HAP-1 (cell line): ENCODE measurements at regions not wholly inside any gene's neighbourhood (a gene's known extent, or its start where the extent isn't known, plus 50 kb on each side); places are given as distances from the start of the nearest gene placed in this dataset.
A peak's percentile ranks its signal among the peaks of the same experiment; 100 is the strongest.
"Not testable (repeated sequence)": the region's sequence is repeated elsewhere in the genome, so short reads cannot be mapped to it uniquely, and the experiment has no call there.

Experiments
- DNase-seq, 2 experiments: peaks; one replicate each; pipeline ENCODE4 v3.0.0-alpha.2; 2016 to 2020; ENCODE audit warnings: low spot score in 2 of 2
- H3K27me3 ChIP-seq: fragments of 250-450 bp; sonication (Bioruptor Pico); 2 replicates; pipeline ENCODE4 v1.5.1; 2020; ENCODE audit warnings: low read depth, mild to moderate bottlenecking, moderate library complexity
- H3K36me3 ChIP-seq: fragments of 250-450 bp; sonication (Bioruptor Pico); replicated peaks from 2 replicates; pipeline ENCODE4 v1.5.1; 2020; ENCODE audit warnings: mild to moderate bottlenecking
- H3K4me1 ChIP-seq: fragments of 250-450 bp; sonication (Bioruptor Pico); 2 replicates; pipeline ENCODE4 v1.5.1; 2020; ENCODE audit warnings: mild to moderate bottlenecking
- H3K4me3 ChIP-seq: fragments of 250-450 bp; sonication (Bioruptor Pico); 2 replicates; pipeline ENCODE4 v1.5.1; 2020; ENCODE audit warnings: mild to moderate bottlenecking, moderate library complexity
- H3K9me3 ChIP-seq: fragments of 250-450 bp; sonication (Bioruptor Pico); 2 replicates; pipeline ENCODE4 v1.5.1; 2020; ENCODE audit warnings: mild to moderate bottlenecking, moderate library complexity
- in situ Hi-C: fragments of 300-500 bp; cut with MboI; formaldehyde crosslinking; loops from 3 replicates; pipeline ENCODE4 v1.14.3; 2020; ENCODE audit warnings: low sequenced_read_pairs, inconsistent platforms, mixed read lengths

- H3K4me3 ChIP-seq: no peak overlapping the region
- DNase-seq: no peak
- H3K4me1 ChIP-seq: no peaks in the 10 kb centered on the region
- H3K9me3 ChIP-seq: no peaks in the 10 kb centered on the region
- H3K36me3 ChIP-seq: no peaks in the 10 kb centered on the region
- no peaks in the 10 kb centered on the region for H3K27me3 ChIP-seq
- in situ Hi-C loops: no loop called here
Observed at GRCh38 chr9:11148189-11148588, 535.4 kb upstream of the PTPRD start.

- no peaks in the 10 kb centered on the region for H3K4me1 ChIP-seq
- DNase-seq: peak in 1 of 2 experiments; percentile 18
- in situ Hi-C loops: no loop called here
- no peaks in the 10 kb centered on the region for H3K36me3 ChIP-seq
- H3K27me3 ChIP-seq: no peaks in the 10 kb centered on the region
- no peak overlapping the region for H3K4me3 ChIP-seq
- H3K9me3 ChIP-seq: no peaks in the 10 kb centered on the region
Observed at GRCh38 chr9:11149065-11149464, 536.3 kb upstream of the PTPRD start.

- no peak for DNase-seq
- in situ Hi-C loops: no loop called here
- Histone ChIP-seq H3K4me3 (no peak overlapping the region), H3K4me1 (no peaks in the 10 kb centered on the region), H3K9me3 (no peaks in the 10 kb centered on the region), H3K27me3 (no peaks in the 10 kb centered on the region), H3K36me3 (no peaks in the 10 kb centered on the region)
Observed at GRCh38 chr9:11158063-11158462, 545.3 kb upstream of the PTPRD start.

GRCh38 chr9:11158676-11159075 lies 545.9 kb upstream of the PTPRD start:
- Histone ChIP-seq H3K27me3 (no peaks in the 10 kb centered on the region), H3K4me3 (no peak overlapping the region)
- in situ Hi-C loops: no loop called here

GRCh38 chr9:11159318-11159862 lies 546.6 kb upstream of the PTPRD start:
- no peak overlapping the region for H3K4me3 ChIP-seq
- in situ Hi-C loops: no loop called here
- no peak for DNase-seq
- no peaks in the 10 kb centered on the region for H3K4me1 ChIP-seq
- no peaks in the 10 kb centered on the region for H3K27me3 ChIP-seq
- no peaks in the 10 kb centered on the region for H3K9me3 ChIP-seq
- H3K36me3 ChIP-seq: no peaks in the 10 kb centered on the region

More at GRCh38 chr9:11158676-11159075, 545.9 kb upstream of the PTPRD start:
- no peaks in the 10 kb centered on the region for H3K36me3 ChIP-seq
- no peaks in the 10 kb centered on the region for H3K4me1 ChIP-seq
- no peaks in the 10 kb centered on the region for H3K9me3 ChIP-seq
- no peak for DNase-seq

GRCh38 chr9:11163843-11164242 lies 551.0 kb upstream of the PTPRD start:
- H3K36me3 ChIP-seq: no peaks in the 10 kb centered on the region
- no peaks in the 10 kb centered on the region for H3K9me3 ChIP-seq

GRCh38 chr9:11182001-11182400 lies 569.2 kb upstream of the PTPRD start:
- in situ Hi-C loops: no loop called here
- Histone ChIP-seq H3K36me3 (no peaks in the 10 kb centered on the region), H3K4me1 (no peaks in the 10 kb centered on the region), H3K27me3 (no peaks in the 10 kb centered on the region), H3K4me3 (no peak overlapping the region), H3K9me3 (no peaks in the 10 kb centered on the region)
- DNase-seq: no peak

More at GRCh38 chr9:11163843-11164242, 551.0 kb upstream of the PTPRD start:
- Histone ChIP-seq H3K4me1 (no peaks in the 10 kb centered on the region), H3K27me3 (no peaks in the 10 kb centered on the region), H3K4me3 (no peak overlapping the region)
- in situ Hi-C loops: no loop called here
- no peak for DNase-seq

- no peaks in the 10 kb centered on the region for H3K4me1 ChIP-seq
- H3K9me3 ChIP-seq: no peaks in the 10 kb centered on the region
- in situ Hi-C loops: no loop called here
- H3K27me3 ChIP-seq: no peaks in the 10 kb centered on the region
- H3K4me3 ChIP-seq: no peak overlapping the region
- no peak for DNase-seq
- no peaks in the 10 kb centered on the region for H3K36me3 ChIP-seq
Observed at GRCh38 chr9:11190719-11191118, 577.9 kb upstream of the PTPRD start.

GRCh38 chr9:11192993-11193392 lies 580.2 kb upstream of the PTPRD start:
- H3K36me3 ChIP-seq: no peaks in the 10 kb centered on the region
- in situ Hi-C loops: no loop called here
- no peaks in the 10 kb centered on the region for H3K27me3 ChIP-seq
- no peaks in the 10 kb centered on the region for H3K9me3 ChIP-seq
- H3K4me1 ChIP-seq: no peaks in the 10 kb centered on the region
- no peak overlapping the region for H3K4me3 ChIP-seq
- DNase-seq: no peak

GRCh38 chr9:11194246-11194645 lies 581.4 kb upstream of the PTPRD start:
- H3K9me3 ChIP-seq: no peaks in the 10 kb centered on the region

GRCh38 chr9:11196840-11197365 lies 584.1 kb upstream of the PTPRD start:
- H3K4me1 ChIP-seq, DNase-seq, H3K27me3 ChIP-seq, in situ Hi-C loops, H3K9me3 ChIP-seq, H3K4me3 ChIP-seq, H3K36me3 ChIP-seq: not testable (repeated sequence)

More at GRCh38 chr9:11194246-11194645, 581.4 kb upstream of the PTPRD start:
- no peak for DNase-seq
- no peaks in the 10 kb centered on the region for H3K36me3 ChIP-seq
- no peaks in the 10 kb centered on the region for H3K27me3 ChIP-seq
- H3K4me3 ChIP-seq: no peak overlapping the region
- H3K4me1 ChIP-seq: no peaks in the 10 kb centered on the region
- in situ Hi-C loops: no loop called here

- no peak overlapping the region for H3K4me3 ChIP-seq
- no peaks in the 10 kb centered on the region for H3K9me3 ChIP-seq
- no peak for DNase-seq
- H3K27me3 ChIP-seq: no peaks in the 10 kb centered on the region
- in situ Hi-C loops: no loop called here
- no peaks in the 10 kb centered on the region for H3K36me3 ChIP-seq
- no peaks in the 10 kb centered on the region for H3K4me1 ChIP-seq
Observed at GRCh38 chr9:11199335-11199734, 586.5 kb upstream of the PTPRD start.

GRCh38 chr9:11204521-11204920 lies 591.7 kb upstream of the PTPRD start:
- H3K4me3 ChIP-seq: no peak overlapping the region
- H3K27me3 ChIP-seq: no peaks in the 10 kb centered on the region
- no peaks in the 10 kb centered on the region for H3K36me3 ChIP-seq
- DNase-seq: no peak
- H3K9me3 ChIP-seq: no peaks in the 10 kb centered on the region
- in situ Hi-C loops: no loop called here
- H3K4me1 ChIP-seq: no peaks in the 10 kb centered on the region

- Histone ChIP-seq H3K36me3 (no peaks in the 10 kb centered on the region), H3K27me3 (no peaks in the 10 kb centered on the region), H3K9me3 (no peaks in the 10 kb centered on the region), H3K4me3 (no peak overlapping the region), H3K4me1 (no peaks in the 10 kb centered on the region)
- in situ Hi-C loops: no loop called here
- DNase-seq: no peak
Observed at GRCh38 chr9:11206925-11207324, 594.1 kb upstream of the PTPRD start.

- Histone ChIP-seq H3K4me1 (no peaks in the 10 kb centered on the region), H3K27me3 (no peaks in the 10 kb centered on the region), H3K9me3 (no peaks in the 10 kb centered on the region), H3K4me3 (no peak overlapping the region), H3K36me3 (no peaks in the 10 kb centered on the region)
- in situ Hi-C loops: no loop called here
- DNase-seq: no peak
Observed at GRCh38 chr9:11233696-11234095, 620.9 kb upstream of the PTPRD start.
